ENCODE measurements at regions not wholly inside any gene's neighbourhood (a gene's known extent, or its start where the extent isn't known, plus 50 kb on each side); places are given as distances from the start of the nearest gene placed in this dataset.

GRCh38 chr3:147744967-147745366 lies 335.8 kb downstream of the ZIC1 start:
- no peak for TF ChIP-seq CTCF (IDR thresholded peaks at IDR 0.05)
- Mint-ChIP-seq H3K4me1 (ENCODE audit: low read depth) (no peaks in the 10 kb centered on the region), H3K9me3 (peaks cover 10% of the 10 kb centered on the region), H3K27ac (no peak overlapping the region), H3K36me3 (ENCODE audit: low read depth) (no peaks in the 10 kb centered on the region), H3K4me3 (no peak overlapping the region), H3K27me3 (no peaks in the 10 kb centered on the region)
- intact Hi-C loops (cut with DNase I, micrococcal nuclease): no loop called here
- ATAC-seq (ENCODE audit: poor library complexity) (no peak), DNase-seq (no peak)
- CTCF ChIA-PET: no interaction called here
- POLR2A ChIA-PET: no interaction called here
- no peaks in the 10 kb centered on the region for H3K27me3 ChIP-seq (ENCODE audit: control insufficient read depth in 1 of 2, insufficient read depth in 2 of 2, low read length in 2 of 2)
- no peaks in the 10 kb centered on the region for H3K36me3 ChIP-seq (ENCODE audit: insufficient read depth, low read length)
- no peak overlapping the region for H3K27ac ChIP-seq (ENCODE audit: low read depth in 1 of 2, low read length in 2 of 2)
- no peaks in the 10 kb centered on the region for H3K4me1 ChIP-seq (ENCODE audit: insufficient read depth, low read length)
- no peaks in the 10 kb centered on the region for H3K9me3 ChIP-seq (ENCODE audit: control insufficient read depth in 1 of 2, insufficient read depth in 1 of 2, low read length in 2 of 2)
- H3K4me3 ChIP-seq (ENCODE audit: low read length): no peak overlapping the region

- no peak for TF ChIP-seq CTCF (IDR thresholded peaks at IDR 0.05)
- DNase-seq (no peak), ATAC-seq (ENCODE audit: poor library complexity) (no peak)
- no peaks in the 10 kb centered on the region for H3K36me3 Mint-ChIP-seq (ENCODE audit: low read depth)
- no peak overlapping the region for H3K4me3 Mint-ChIP-seq
- H3K9me3 ChIP-seq (ENCODE audit: control insufficient read depth in 1 of 2, insufficient read depth in 1 of 2, low read length in 2 of 2): no peaks in the 10 kb centered on the region
- no peak overlapping the region for H3K27ac ChIP-seq (ENCODE audit: low read depth in 1 of 2, low read length in 2 of 2)
- POLR2A ChIA-PET: no interaction called here
- H3K4me1 ChIP-seq (ENCODE audit: insufficient read depth, low read length): no peaks in the 10 kb centered on the region
- no peaks in the 10 kb centered on the region for H3K27me3 ChIP-seq (ENCODE audit: control insufficient read depth in 1 of 2, insufficient read depth in 2 of 2, low read length in 2 of 2)
- H3K27me3 Mint-ChIP-seq: no peaks in the 10 kb centered on the region
- H3K9me3 Mint-ChIP-seq: peaks cover 4% of the 10 kb centered on the region
- H3K4me1 Mint-ChIP-seq (ENCODE audit: low read depth): no peaks in the 10 kb centered on the region
- no peaks in the 10 kb centered on the region for H3K36me3 ChIP-seq (ENCODE audit: insufficient read depth, low read length)
- intact Hi-C loops (cut with DNase I, micrococcal nuclease): no loop called here
- no peak overlapping the region for H3K27ac Mint-ChIP-seq
- H3K4me3 ChIP-seq (ENCODE audit: low read length): no peak overlapping the region
- CTCF ChIA-PET: no interaction called here
Observed at GRCh38 chr3:147755310-147755709, 346.1 kb downstream of the ZIC1 start.

DNA sequence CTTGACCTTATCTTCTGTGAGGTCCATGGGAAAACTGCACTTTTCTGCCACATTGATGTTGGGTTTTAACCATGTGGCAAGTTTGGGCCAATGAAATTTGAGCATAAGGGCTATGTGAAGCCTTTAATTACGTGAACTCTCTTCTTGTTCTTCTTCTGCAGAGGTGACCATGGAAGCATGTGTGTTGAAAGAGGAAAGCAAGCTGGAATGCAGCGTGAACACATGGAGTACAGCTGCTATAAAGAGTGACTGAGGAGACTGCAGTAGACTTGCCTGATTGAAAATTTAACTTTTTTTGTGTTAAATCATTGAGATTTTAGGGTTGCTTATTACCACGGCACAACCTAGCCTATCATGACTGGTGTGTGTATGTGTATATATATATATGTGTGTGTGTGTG lies 347.3 kb downstream of the ZIC1 start:
- no peaks in the 10 kb centered on the region for H3K9me3 ChIP-seq (ENCODE audit: control insufficient read depth in 1 of 2, insufficient read depth in 1 of 2, low read length in 2 of 2)
- no peaks in the 10 kb centered on the region for H3K36me3 Mint-ChIP-seq (ENCODE audit: low read depth)
- H3K9me3 Mint-ChIP-seq: peaks cover 4% of the 10 kb centered on the region
- DNase-seq: no peak
- H3K4me3 ChIP-seq (ENCODE audit: low read length): no peak overlapping the region
- ChIA-PET POLR2A (no interaction called here), CTCF (no interaction called here)
- H3K27me3 ChIP-seq (ENCODE audit: control insufficient read depth in 1 of 2, insufficient read depth in 2 of 2, low read length in 2 of 2): no peaks in the 10 kb centered on the region
- no peak for ATAC-seq (ENCODE audit: poor library complexity)
- no peak overlapping the region for H3K4me3 Mint-ChIP-seq
- H3K4me1 ChIP-seq (ENCODE audit: insufficient read depth, low read length): no peaks in the 10 kb centered on the region
- intact Hi-C loops (cut with DNase I, micrococcal nuclease): no loop called here
- no peak overlapping the region for H3K27ac ChIP-seq (ENCODE audit: low read depth in 1 of 2, low read length in 2 of 2)
- H3K27me3 Mint-ChIP-seq: no peaks in the 10 kb centered on the region
- no peaks in the 10 kb centered on the region for H3K36me3 ChIP-seq (ENCODE audit: insufficient read depth, low read length)
- H3K4me1 Mint-ChIP-seq (ENCODE audit: low read depth): no peaks in the 10 kb centered on the region
- no peak overlapping the region for H3K27ac Mint-ChIP-seq
- no peak for TF ChIP-seq CTCF (IDR thresholded peaks at IDR 0.05)

Measured in CD4-positive, alpha-beta T cell (primary cell).